Effector memory CD4-positive, alpha-beta T cell (primary cell): ENCODE measurements at regions not wholly inside any gene's neighbourhood (a gene's known extent, or its start where the extent isn't known, plus 50 kb on each side); places are given as distances from the start of the nearest gene placed in this dataset.
"Not testable (repeated sequence)": the region's sequence is repeated elsewhere in the genome, so short reads cannot be mapped to it uniquely, and the experiment has no call there.

Experiments
- DNase-seq, 3 donors: peaks; one replicate each; pipeline ENCODE4 v3.0.0-alpha.2; 2020
- H3K27ac ChIP-seq: 2 replicates; pipeline ENCODE4 v1.7.0; 2013; ENCODE audit warnings: mild to moderate bottlenecking, low read length, moderate library complexity; ENCODE audit not compliant: insufficient read depth, poor library complexity, severe bottlenecking
- H3K27me3 ChIP-seq: replicated peaks from 2 replicates; pipeline ENCODE4 v1.7.0; 2013; ENCODE audit warnings: mild to moderate bottlenecking, low read length; ENCODE audit not compliant: insufficient read depth, control insufficient read depth, poor library complexity, severe bottlenecking
- H3K36me3 ChIP-seq: 2 replicates; pipeline ENCODE4 v1.7.0; 2013; ENCODE audit warnings: mild to moderate bottlenecking, low read length, moderate library complexity; ENCODE audit not compliant: control insufficient read depth, insufficient read depth
- H3K4me1 ChIP-seq: 2 replicates; pipeline ENCODE4 v1.7.0; 2013; ENCODE audit warnings: low read length, mild to moderate bottlenecking; ENCODE audit not compliant: control insufficient read depth, insufficient read depth, poor library complexity, severe bottlenecking
- H3K4me3 ChIP-seq: 2 replicates; pipeline ENCODE4 v1.7.0; 2013; ENCODE audit warnings: low read length, low read depth, mild to moderate bottlenecking; ENCODE audit not compliant: insufficient read depth, poor library complexity, severe bottlenecking
- H3K9me3 ChIP-seq: 2 replicates; pipeline ENCODE4 v1.7.0; 2013; ENCODE audit warnings: mild to moderate bottlenecking, low read length, moderate library complexity; ENCODE audit not compliant: control insufficient read depth

DNA sequence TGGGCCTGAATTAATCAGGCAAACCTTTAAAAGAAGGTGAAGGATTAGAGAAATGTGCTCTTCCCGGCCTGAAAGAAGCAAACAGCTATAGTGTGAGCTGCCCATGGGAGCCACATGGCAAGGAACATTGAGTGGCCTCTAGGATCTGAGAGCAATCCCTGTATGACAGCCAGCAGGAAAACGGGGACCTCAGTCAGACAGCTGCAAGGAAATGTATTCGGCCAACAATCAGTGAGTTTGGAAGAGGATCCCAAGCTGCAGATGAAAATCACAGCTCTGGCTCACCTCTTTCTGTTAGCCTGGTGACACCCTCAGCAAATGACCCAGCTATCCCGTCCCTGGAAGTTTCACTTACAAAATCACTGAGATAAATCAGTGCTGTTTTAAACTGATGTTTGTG is 309.2 kb downstream of the SH3GL2 start:
- DNase-seq: no peak
- no peak overlapping the region for H3K27ac ChIP-seq
- H3K27me3 ChIP-seq: no peaks in the 10 kb centered on the region
- no peak overlapping the region for H3K4me3 ChIP-seq
- no peaks in the 10 kb centered on the region for H3K36me3 ChIP-seq
- H3K4me1 ChIP-seq: no peaks in the 10 kb centered on the region
- H3K9me3 ChIP-seq: no peaks in the 10 kb centered on the region

DNA sequence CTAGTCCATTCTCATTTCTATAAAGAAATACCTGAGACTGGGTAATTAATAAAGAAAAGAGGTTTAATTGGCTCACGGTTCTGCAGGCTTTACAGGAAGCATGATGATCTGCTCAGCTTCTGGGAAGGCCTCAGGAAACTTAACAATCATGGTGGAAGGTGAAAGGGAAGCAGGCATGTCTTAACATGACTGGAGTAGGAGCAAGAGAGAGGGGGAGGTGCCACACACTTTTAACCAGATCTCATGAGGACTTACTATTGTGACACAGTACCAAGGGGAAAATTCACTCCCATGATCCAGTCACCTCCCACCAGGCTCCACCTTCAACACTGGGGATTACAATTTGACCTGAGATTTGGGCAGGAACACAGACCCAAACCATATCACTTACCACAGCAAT is 310.1 kb downstream of the SH3GL2 start:
- not testable (repeated sequence) for H3K4me3 ChIP-seq, H3K9me3 ChIP-seq, H3K27ac ChIP-seq, H3K36me3 ChIP-seq, H3K4me1 ChIP-seq, H3K27me3 ChIP-seq, DNase-seq

GRCh38 chr9:17894501-17895160 is 315.8 kb downstream of the SH3GL2 start:
- DNase-seq: no peak
- no peaks in the 10 kb centered on the region for H3K27me3 ChIP-seq
- H3K9me3 ChIP-seq: no peaks in the 10 kb centered on the region
- no peak overlapping the region for H3K4me3 ChIP-seq
- H3K27ac ChIP-seq: no peak overlapping the region
- H3K4me1 ChIP-seq: no peaks in the 10 kb centered on the region
- no peaks in the 10 kb centered on the region for H3K36me3 ChIP-seq

DNA sequence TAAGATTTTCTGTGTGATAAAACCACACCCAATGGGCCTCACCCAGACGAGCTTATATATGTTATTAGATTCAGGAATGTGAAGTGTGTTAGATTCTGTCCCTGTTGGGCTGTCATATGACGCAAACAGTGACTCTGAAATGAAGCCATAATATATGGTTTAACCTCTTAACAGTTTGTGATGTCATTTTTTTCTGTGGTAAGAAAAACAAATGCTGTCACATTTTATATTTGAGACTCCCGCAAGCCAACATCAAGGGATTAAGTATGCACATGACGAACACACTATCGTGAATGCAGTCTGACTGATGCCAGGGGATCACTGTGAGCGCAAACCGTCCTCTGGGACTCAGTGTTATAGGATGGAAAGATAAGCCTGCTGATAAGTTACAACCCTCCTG is 321.7 kb downstream of the SH3GL2 start:
- Histone ChIP-seq H3K27ac (no peak overlapping the region), H3K4me1 (no peaks in the 10 kb centered on the region), H3K27me3 (no peaks in the 10 kb centered on the region), H3K9me3 (no peaks in the 10 kb centered on the region), H3K4me3 (no peak overlapping the region), H3K36me3 (no peaks in the 10 kb centered on the region)
- DNase-seq: no peak

DNA sequence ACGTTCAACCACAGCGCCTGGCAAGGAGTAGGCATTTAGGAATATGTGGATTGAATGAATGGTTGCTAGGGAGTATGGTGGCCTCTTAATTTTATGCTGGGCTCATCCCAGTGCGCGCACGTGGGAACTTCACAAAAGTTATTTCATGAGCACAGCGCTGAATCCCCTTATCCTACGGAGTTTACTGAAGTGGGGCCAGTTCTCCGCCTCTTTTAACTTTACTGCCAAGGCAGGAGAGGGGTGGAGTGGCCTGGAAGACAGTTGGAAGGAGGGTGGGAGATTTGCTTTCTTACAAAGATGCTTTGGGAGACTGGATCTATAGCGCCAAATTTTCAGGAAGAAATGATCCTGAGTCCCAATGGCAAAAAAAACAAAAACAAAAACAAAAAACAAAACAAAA is 326.5 kb downstream of the SH3GL2 start:
- H3K36me3 ChIP-seq: no peaks in the 10 kb centered on the region
- no peaks in the 10 kb centered on the region for H3K9me3 ChIP-seq
- no peaks in the 10 kb centered on the region for H3K4me1 ChIP-seq
- H3K27ac ChIP-seq: no peak overlapping the region
- H3K27me3 ChIP-seq: no peaks in the 10 kb centered on the region
- H3K4me3 ChIP-seq: no peak overlapping the region
- DNase-seq: no peak

- H3K4me3 ChIP-seq: no peak overlapping the region
- no peaks in the 10 kb centered on the region for H3K36me3 ChIP-seq
- H3K27ac ChIP-seq: no peak overlapping the region
- H3K4me1 ChIP-seq: no peaks in the 10 kb centered on the region
- no peak for DNase-seq
- H3K9me3 ChIP-seq: no peaks in the 10 kb centered on the region
- no peaks in the 10 kb centered on the region for H3K27me3 ChIP-seq
Measured at GRCh38 chr9:17905781-17906175, 326.9 kb downstream of the SH3GL2 start.

- Histone ChIP-seq H3K9me3 (no peaks in the 10 kb centered on the region), H3K4me3 (no peak overlapping the region)
- no peak for DNase-seq
Measured at GRCh38 chr9:17906176-17906840, 327.4 kb downstream of the SH3GL2 start.

DNA sequence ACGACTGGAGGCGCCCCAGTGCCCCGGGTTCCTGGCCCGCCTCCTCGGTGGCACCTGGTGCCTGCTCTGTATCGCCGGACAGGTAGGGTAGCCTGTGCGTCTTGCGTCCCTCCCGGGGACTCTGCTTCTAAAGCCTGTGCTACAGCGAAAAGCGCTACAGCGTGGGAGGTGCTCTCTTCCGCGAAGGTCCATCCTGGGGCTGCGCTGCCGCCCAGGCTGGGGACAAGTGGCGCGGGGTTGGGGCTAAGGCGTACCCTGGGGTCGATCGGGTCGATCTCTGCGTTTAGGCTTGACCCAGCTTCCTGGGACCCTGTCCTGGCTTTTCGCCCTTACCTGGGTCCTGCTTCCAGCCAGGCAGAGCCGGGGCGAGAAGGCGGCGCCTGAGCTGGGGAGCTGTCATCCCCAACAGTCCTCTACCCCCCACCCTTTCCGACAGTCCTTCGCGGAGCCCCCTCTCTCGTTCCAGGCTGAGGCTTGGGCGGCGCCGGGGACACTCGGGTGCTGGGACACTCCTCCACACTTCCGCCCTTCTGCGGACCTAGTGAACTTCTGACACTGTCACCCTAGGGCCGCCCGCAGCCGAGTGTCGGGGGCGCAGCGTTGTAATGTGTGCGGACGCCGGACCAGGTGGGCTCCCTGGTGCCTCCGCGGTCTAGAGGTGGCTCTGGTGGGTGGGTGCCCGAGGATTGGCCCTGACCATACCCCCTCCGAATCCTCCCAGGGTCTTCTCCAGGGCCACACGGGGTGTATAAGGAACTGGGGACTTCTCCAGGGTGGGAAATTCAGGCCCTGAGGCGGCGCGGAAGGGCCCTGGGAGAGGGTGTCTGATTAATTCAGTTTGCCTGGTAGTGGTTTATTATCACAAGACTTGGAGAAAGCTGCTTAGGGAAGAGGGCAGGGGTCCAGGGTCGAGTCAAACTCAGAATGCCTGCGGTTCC is 328.2 kb downstream of the SH3GL2 start:
- Histone ChIP-seq H3K4me3 (no peak overlapping the region), H3K9me3 (no peaks in the 10 kb centered on the region), H3K36me3 (no peaks in the 10 kb centered on the region), H3K27ac (no peak overlapping the region), H3K4me1 (no peaks in the 10 kb centered on the region), H3K27me3 (no peaks in the 10 kb centered on the region)
- no peak for DNase-seq

More at GRCh38 chr9:17906176-17906840, 327.4 kb downstream of the SH3GL2 start:
- H3K36me3 ChIP-seq: no peaks in the 10 kb centered on the region
- H3K4me1 ChIP-seq: no peaks in the 10 kb centered on the region
- no peaks in the 10 kb centered on the region for H3K27me3 ChIP-seq
- no peak overlapping the region for H3K27ac ChIP-seq

- no peaks in the 10 kb centered on the region for H3K36me3 ChIP-seq
- H3K4me3 ChIP-seq: no peak overlapping the region
- no peaks in the 10 kb centered on the region for H3K4me1 ChIP-seq
- no peaks in the 10 kb centered on the region for H3K27me3 ChIP-seq
- no peak overlapping the region for H3K27ac ChIP-seq
- no peaks in the 10 kb centered on the region for H3K9me3 ChIP-seq
- DNase-seq: no peak
Measured at GRCh38 chr9:17907779-17908508, 329.1 kb downstream of the SH3GL2 start.
